Testis (tissue), 2 donors: ENCODE measurements at regions not wholly inside any gene's neighbourhood (a gene's known extent, or its start where the extent isn't known, plus 50 kb on each side); places are given as distances from the start of the nearest gene placed in this dataset.

Experiments used
- DNase-seq: peaks from one replicate; pipeline ENCODE4 v3.0.0-alpha.2; 2019
- H3K27ac ChIP-seq, 2 donors: fragments of 200-600 bp; sonication (generic); one replicate each; pipeline ENCODE4 v1.5.1; 2019
- H3K27me3 ChIP-seq: fragments of 200-600 bp; sonication (generic); one replicate; pipeline ENCODE4 v1.5.1; 2019
- H3K36me3 ChIP-seq: fragments of 200-600 bp; sonication (generic); one replicate; pipeline ENCODE4 v1.5.1; 2017; ENCODE audit warnings: low read depth; ENCODE audit errors: missing control alignments
- H3K4me1 ChIP-seq: fragments of 200-600 bp; sonication (generic); one replicate; pipeline ENCODE4 v1.5.1; 2019
- H3K4me3 ChIP-seq, 2 donors: fragments of 200-600 bp; sonication (generic); one replicate each; pipeline ENCODE4 v1.5.1; 2017 to 2019
- H3K9me3 ChIP-seq: fragments of 200-600 bp; sonication (generic); one replicate; pipeline ENCODE4 v1.5.1; 2017
- POLR2A ChIP-seq: fragments of 450-650 bp; IDR thresholded peaks from one replicate; pipeline ENCODE4 v1.6.1; 2017; ENCODE audit warnings: antibody characterized with exemption, mild to moderate bottlenecking, moderate library complexity
- WGBS, 2 donors: methylation state at CpG; one replicate each; pipeline ENCODE4 v1.1.5; 2018; 5-methylcytosine and 5-hydroxymethylcytosine counted together
- intact Hi-C: fragments of 100-400 bp; cut with DNase I; formaldehyde crosslinking; loops from one replicate; pipeline ENCODE4 v1.15.1; 2023; ENCODE audit warnings: low total_unique reads
- TF ChIP-seq, protein P1 (sequence below), 3 experiments: fragments of 450-650 bp in 2 of 3; fragments of 200-600 bp in 1 of 3; sonication (generic) in 1 of 3; IDR thresholded peaks; one replicate each; pipeline ENCODE4 v1.5.1; 2016 to 2019; ENCODE audit warnings: antibody characterized with exemption in 3 of 3, mild to moderate bottlenecking in 2 of 3, moderate library complexity in 1 of 3

- intact Hi-C loops, result loop anchor here (5.0 kb wide), 1 partner anchor 109 kb away; no protein-coding TSS in a partner anchor
- no peak overlapping the region for H3K27ac ChIP-seq
- DNase-seq, result no peak
- H3K4me3 ChIP-seq, result no peak overlapping the region
- no peaks in the 10 kb centered on the region for H3K36me3 ChIP-seq
- no peaks in the 10 kb centered on the region for H3K9me3 ChIP-seq
- 93 to 96% methylated on average over 3 of the region's 3 CpGs for WGBS, 2 donors
- no peaks in the 10 kb centered on the region for H3K27me3 ChIP-seq
- peaks cover 25% of the 10 kb centered on the region for H3K4me1 ChIP-seq
- no peak for TF ChIP-seq POLR2A
- TF ChIP-seq, protein P1, sequence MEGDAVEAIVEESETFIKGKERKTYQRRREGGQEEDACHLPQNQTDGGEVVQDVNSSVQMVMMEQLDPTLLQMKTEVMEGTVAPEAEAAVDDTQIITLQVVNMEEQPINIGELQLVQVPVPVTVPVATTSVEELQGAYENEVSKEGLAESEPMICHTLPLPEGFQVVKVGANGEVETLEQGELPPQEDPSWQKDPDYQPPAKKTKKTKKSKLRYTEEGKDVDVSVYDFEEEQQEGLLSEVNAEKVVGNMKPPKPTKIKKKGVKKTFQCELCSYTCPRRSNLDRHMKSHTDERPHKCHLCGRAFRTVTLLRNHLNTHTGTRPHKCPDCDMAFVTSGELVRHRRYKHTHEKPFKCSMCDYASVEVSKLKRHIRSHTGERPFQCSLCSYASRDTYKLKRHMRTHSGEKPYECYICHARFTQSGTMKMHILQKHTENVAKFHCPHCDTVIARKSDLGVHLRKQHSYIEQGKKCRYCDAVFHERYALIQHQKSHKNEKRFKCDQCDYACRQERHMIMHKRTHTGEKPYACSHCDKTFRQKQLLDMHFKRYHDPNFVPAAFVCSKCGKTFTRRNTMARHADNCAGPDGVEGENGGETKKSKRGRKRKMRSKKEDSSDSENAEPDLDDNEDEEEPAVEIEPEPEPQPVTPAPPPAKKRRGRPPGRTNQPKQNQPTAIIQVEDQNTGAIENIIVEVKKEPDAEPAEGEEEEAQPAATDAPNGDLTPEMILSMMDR (IDR thresholded peaks at IDR 0.05), result no peak
Observed at GRCh38 chr12:14263742-14264141, 101.7 kb upstream of the ATF7IP start.

DNA sequence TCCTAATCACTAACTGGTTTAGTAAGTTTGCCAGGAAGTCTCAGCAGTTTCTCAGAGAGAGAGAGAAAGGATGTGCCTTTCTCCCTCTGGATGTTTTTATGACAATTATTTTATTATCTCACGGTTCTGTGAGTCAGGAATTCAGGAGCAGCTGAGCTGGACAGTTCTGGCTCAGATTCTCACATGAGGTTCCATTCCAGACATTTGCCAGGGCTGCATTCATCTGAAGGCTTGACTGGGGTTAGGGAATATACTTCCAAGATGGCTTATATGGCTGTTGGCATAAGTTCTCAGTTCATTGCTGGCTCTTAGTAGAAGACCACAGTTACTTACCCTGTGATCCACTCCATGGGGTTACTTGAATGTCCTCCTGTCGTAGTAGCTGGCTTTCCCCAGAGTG, 101.2 kb upstream of the ATF7IP start:
- intact Hi-C loops, result loop anchor here (5.0 kb wide), 1 partner anchor 108 kb away; no protein-coding TSS in a partner anchor
- TF ChIP-seq POLR2A, result no peak
- TF ChIP-seq, protein P1 (IDR thresholded peaks at IDR 0.05), result no peak

GRCh38 chr12:14264778-14265177, 100.7 kb upstream of the ATF7IP start:
- H3K9me3 ChIP-seq, result no peaks in the 10 kb centered on the region
- no peak overlapping the region for H3K4me3 ChIP-seq
- intact Hi-C loops, result loop anchor here (5.0 kb wide), 1 partner anchor 108 kb away; no protein-coding TSS in a partner anchor
- no peaks in the 10 kb centered on the region for H3K36me3 ChIP-seq
- H3K27ac ChIP-seq, result no peak overlapping the region
- 90 to 92% methylated on average over 3 of the region's 3 CpGs for WGBS, 2 donors
- H3K27me3 ChIP-seq, result no peaks in the 10 kb centered on the region
- no peak for DNase-seq
- no peak for TF ChIP-seq POLR2A
- TF ChIP-seq, protein P1 (IDR thresholded peaks at IDR 0.05), result no peak
- H3K4me1 ChIP-seq, result peaks cover 14% of the 10 kb centered on the region

More for the DNA sequence above, 101.2 kb upstream of the ATF7IP start:
- Histone ChIP-seq H3K9me3 (no peaks in the 10 kb centered on the region), H3K4me1 (peaks cover 19% of the 10 kb centered on the region), H3K27ac (no peak overlapping the region), H3K27me3 (no peaks in the 10 kb centered on the region), H3K4me3 (no peak overlapping the region), H3K36me3 (no peaks in the 10 kb centered on the region)
- DNase-seq, result no peak
- WGBS, 2 donors, result 78% methylated on average over 2 of the region's 2 CpGs

DNA sequence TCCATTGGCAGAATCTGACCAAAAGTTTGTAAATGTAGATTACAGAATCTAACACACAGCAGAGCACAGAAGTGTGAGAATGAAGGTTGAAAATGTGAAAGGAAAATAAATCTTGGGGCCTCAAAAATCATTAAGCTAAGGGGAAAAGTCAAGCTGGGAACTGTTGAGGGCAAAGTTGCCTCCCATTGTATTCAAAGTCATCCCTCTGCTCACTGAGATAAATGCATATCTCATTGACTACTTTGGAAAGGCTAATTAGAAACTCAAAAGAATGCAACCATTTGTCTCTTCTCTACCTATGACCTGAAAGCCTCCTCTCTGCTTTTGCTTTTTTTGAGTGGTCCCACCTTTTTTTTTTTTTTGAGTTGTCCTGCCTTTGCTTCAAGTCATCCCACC, 97.4 kb upstream of the ATF7IP start:
- Histone ChIP-seq H3K4me3 (no peak overlapping the region), H3K27me3 (no peaks in the 10 kb centered on the region), H3K4me1 (no peaks in the 10 kb centered on the region), H3K9me3 (no peaks in the 10 kb centered on the region), H3K27ac (no peak overlapping the region), H3K36me3 (no peaks in the 10 kb centered on the region)
- intact Hi-C loops, result no loop called here
- TF ChIP-seq, protein P1 (IDR thresholded peaks at IDR 0.05), result no peak
- no peak for TF ChIP-seq POLR2A
- DNase-seq, result no peak

- intact Hi-C loops, result no loop called here
- no peak for DNase-seq
- H3K27ac ChIP-seq, result no peak overlapping the region
- no peaks in the 10 kb centered on the region for H3K4me1 ChIP-seq
- H3K4me3 ChIP-seq, result no peak overlapping the region
- TF ChIP-seq, protein P1 (IDR thresholded peaks at IDR 0.05), result no peak
- no peak for TF ChIP-seq POLR2A
- no peaks in the 10 kb centered on the region for H3K36me3 ChIP-seq
- H3K9me3 ChIP-seq, result no peaks in the 10 kb centered on the region
- no peaks in the 10 kb centered on the region for H3K27me3 ChIP-seq
Observed at GRCh38 chr12:14270392-14270791, 95.1 kb upstream of the ATF7IP start.
